ENCODE measurements at regions not wholly inside any gene's neighbourhood (a gene's known extent, or its start where the extent isn't known, plus 50 kb on each side); places are given as distances from the start of the nearest gene placed in this dataset.

GRCh38 chr12:89893972-89894706 lies 185.5 kb upstream of the ATP2B1 start:
- DNase-seq, result no peak

GRCh38 chr12:89892436-89892835 lies 183.8 kb upstream of the ATP2B1 start:
- DNase-seq, result no peak

- no peak for DNase-seq
These were observed 183.3 kb upstream of the ATP2B1 start for GRCh38 chr12:89891933-89892332.

- no peak for DNase-seq
These were observed 181.5 kb upstream of the ATP2B1 start for GRCh38 chr12:89890161-89890560.

GRCh38 chr12:89889062-89889461 lies 180.4 kb upstream of the ATP2B1 start:
- no peak for DNase-seq

- DNase-seq, result no peak
These were observed 176.3 kb upstream of the ATP2B1 start for GRCh38 chr12:89884952-89885351.

- DNase-seq, result no peak
These were observed 175.8 kb upstream of the ATP2B1 start for GRCh38 chr12:89884416-89884898.

- DNase-seq, result no peak
These were observed 175.2 kb upstream of the ATP2B1 start for GRCh38 chr12:89883630-89884389.

- no peak for DNase-seq
These were observed 174.2 kb upstream of the ATP2B1 start for GRCh38 chr12:89882792-89883191.

- DNase-seq, result no peak
These were observed 173.4 kb upstream of the ATP2B1 start for GRCh38 chr12:89882050-89882449.

- peak; percentile 55 for DNase-seq
These were observed 172.2 kb upstream of the ATP2B1 start for GRCh38 chr12:89880690-89881350.

GRCh38 chr12:89879766-89880165 lies 171.1 kb upstream of the ATP2B1 start:
- DNase-seq, result no peak

- DNase-seq, result no peak
These were observed 170.3 kb upstream of the ATP2B1 start for GRCh38 chr12:89878950-89879349.

- no peak for DNase-seq
These were observed 169.7 kb upstream of the ATP2B1 start for GRCh38 chr12:89878327-89878726.

- DNase-seq, result no peak
These were observed 169.0 kb upstream of the ATP2B1 start for GRCh38 chr12:89877671-89878070.

- no peak for DNase-seq
These were observed 168.5 kb upstream of the ATP2B1 start for GRCh38 chr12:89877136-89877535.

GRCh38 chr12:89875809-89876208 lies 167.2 kb upstream of the ATP2B1 start:
- no peak for DNase-seq

- no peak for DNase-seq
These were observed 166.6 kb upstream of the ATP2B1 start for GRCh38 chr12:89875225-89875624.

- no peak for DNase-seq
These were observed 165.5 kb upstream of the ATP2B1 start for GRCh38 chr12:89874146-89874545.

GRCh38 chr12:89873745-89874144 lies 165.1 kb upstream of the ATP2B1 start:
- DNase-seq, result no peak

- no peak for DNase-seq
These were observed 164.4 kb upstream of the ATP2B1 start for GRCh38 chr12:89872922-89873630.

GRCh38 chr12:89870413-89871184 lies 162.0 kb upstream of the ATP2B1 start:
- no peak for DNase-seq

Measured in activated CD8-positive, alpha-beta memory T cell treated with anti-CD3 and anti-CD28 coated beads, Interleukin-2, amount 50 U/mL, for 48 hours (primary cell).